OCI-LY1 (cell line): ENCODE measurements at regions not wholly inside any gene's neighbourhood (a gene's known extent, or its start where the extent isn't known, plus 50 kb on each side); places are given as distances from the start of the nearest gene placed in this dataset.

ENCODE experiments used
- H2AFZ ChIP-seq: fragments of 200-600 bp; sonication (generic), shearing (Covaris generic); 2 replicates; pipeline ENCODE4 v1.6.0; 2014; ENCODE audit warnings: antibody characterized with exemption, mild to moderate bottlenecking, low read length
- H3F3A ChIP-seq: fragments of 200-600 bp; sonication (generic), shearing (Covaris generic); 2 replicates; pipeline ENCODE4 v1.6.0; 2014; ENCODE audit warnings: mild to moderate bottlenecking, antibody characterized with exemption, low read length, moderate library complexity; ENCODE audit not compliant: insufficient read depth
- H3K27ac ChIP-seq: fragments of 200-600 bp; sonication (generic); 2 replicates; pipeline ENCODE4 v1.5.1; 2014; ENCODE audit warnings: low read length, mixed run types, mild to moderate bottlenecking, low read depth; ENCODE audit not compliant: poor library complexity, severe bottlenecking
- H3K27me3 ChIP-seq: fragments of 200-600 bp; sonication (generic); 2 replicates; pipeline ENCODE4 v1.6.0; 2014; ENCODE audit warnings: antibody characterized with exemption, mild to moderate bottlenecking, low read length, moderate library complexity; ENCODE audit not compliant: insufficient read depth
- H3K36me3 ChIP-seq: fragments of 200-600 bp; sonication (generic); 2 replicates; pipeline ENCODE4 v1.6.1; 2014; ENCODE audit warnings: mild to moderate bottlenecking, antibody characterized with exemption, low read length, moderate library complexity, mixed read lengths; ENCODE audit not compliant: insufficient read depth
- H3K4me1 ChIP-seq: fragments of 200-600 bp; sonication (generic); 2 replicates; pipeline ENCODE4 v1.5.1; 2014; ENCODE audit warnings: mild to moderate bottlenecking, low read length, moderate library complexity; ENCODE audit not compliant: insufficient read depth, severe bottlenecking
- H3K4me2 ChIP-seq: fragments of 200-600 bp; sonication (generic), shearing (Covaris generic); 2 replicates; pipeline ENCODE4 v1.6.1; 2014; ENCODE audit warnings: low read length
- H3K4me3 ChIP-seq: fragments of 200-600 bp; sonication (generic); 2 replicates; pipeline ENCODE4 v1.5.1; 2014; ENCODE audit warnings: low read length, low read depth, mild to moderate bottlenecking, mixed read lengths; ENCODE audit not compliant: poor library complexity, severe bottlenecking
- H3K79me2 ChIP-seq: fragments of 200-600 bp; shearing (Covaris generic); 2 replicates; pipeline ENCODE4 v1.6.1; 2016; ENCODE audit warnings: mixed run types, low read length, mixed read lengths; ENCODE audit not compliant: insufficient read depth
- H3K9ac ChIP-seq: fragments of 200-600 bp; sonication (generic), shearing (Covaris generic); 2 replicates; pipeline ENCODE4 v1.6.1; 2014; ENCODE audit warnings: mild to moderate bottlenecking, low read length, mixed read lengths
- H3K9me2 ChIP-seq: fragments of 200-600 bp; sonication (generic), shearing (Covaris generic); 2 replicates; pipeline ENCODE4 v1.6.1; 2014; ENCODE audit warnings: low read depth, mild to moderate bottlenecking, low read length, mixed read lengths
- H3K9me3 ChIP-seq: fragments of 200-600 bp; shearing (Covaris generic); 2 replicates; pipeline ENCODE4 v1.6.1; 2014; ENCODE audit warnings: low read length, mixed read lengths
- H4K20me1 ChIP-seq: fragments of 200-600 bp; sonication (generic), shearing (Covaris generic); 2 replicates; pipeline ENCODE4 v1.6.0; 2016; ENCODE audit warnings: mild to moderate bottlenecking, low read length; ENCODE audit not compliant: insufficient read depth
- EZH2 ChIP-seq: fragments of 200-600 bp; sonication (generic), shearing (Covaris generic); IDR thresholded peaks from 2 replicates; pipeline ENCODE4 v1.8.0; 2017; ENCODE audit warnings: borderline replicate concordance, mixed run types, mild to moderate bottlenecking, antibody characterized with exemption, low read length, moderate library complexity, mixed read lengths
- TF ChIP-seq, protein P1 (sequence below): fragments of 200-600 bp; sonication (generic), shearing (Covaris generic); IDR thresholded peaks from 2 replicates; pipeline ENCODE4 v1.5.1; 2017; ENCODE audit warnings: mild to moderate bottlenecking, antibody characterized with exemption, low read length, moderate library complexity, mixed read lengths

GRCh38 chr4:115374621-115375020 lies 261.2 kb upstream of the NDST4 start:
- no peak overlapping the region for H3K27ac ChIP-seq
- no peaks in the 10 kb centered on the region for H3K4me1 ChIP-seq
- H3K79me2 ChIP-seq = no peaks in the 10 kb centered on the region
- H4K20me1 ChIP-seq = no peaks in the 10 kb centered on the region
- no peak overlapping the region for H3K9ac ChIP-seq
- no peak for TF ChIP-seq EZH2
- TF ChIP-seq, protein P1, sequence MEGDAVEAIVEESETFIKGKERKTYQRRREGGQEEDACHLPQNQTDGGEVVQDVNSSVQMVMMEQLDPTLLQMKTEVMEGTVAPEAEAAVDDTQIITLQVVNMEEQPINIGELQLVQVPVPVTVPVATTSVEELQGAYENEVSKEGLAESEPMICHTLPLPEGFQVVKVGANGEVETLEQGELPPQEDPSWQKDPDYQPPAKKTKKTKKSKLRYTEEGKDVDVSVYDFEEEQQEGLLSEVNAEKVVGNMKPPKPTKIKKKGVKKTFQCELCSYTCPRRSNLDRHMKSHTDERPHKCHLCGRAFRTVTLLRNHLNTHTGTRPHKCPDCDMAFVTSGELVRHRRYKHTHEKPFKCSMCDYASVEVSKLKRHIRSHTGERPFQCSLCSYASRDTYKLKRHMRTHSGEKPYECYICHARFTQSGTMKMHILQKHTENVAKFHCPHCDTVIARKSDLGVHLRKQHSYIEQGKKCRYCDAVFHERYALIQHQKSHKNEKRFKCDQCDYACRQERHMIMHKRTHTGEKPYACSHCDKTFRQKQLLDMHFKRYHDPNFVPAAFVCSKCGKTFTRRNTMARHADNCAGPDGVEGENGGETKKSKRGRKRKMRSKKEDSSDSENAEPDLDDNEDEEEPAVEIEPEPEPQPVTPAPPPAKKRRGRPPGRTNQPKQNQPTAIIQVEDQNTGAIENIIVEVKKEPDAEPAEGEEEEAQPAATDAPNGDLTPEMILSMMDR = no peak
- H3K9me3 ChIP-seq = no peaks in the 10 kb centered on the region
- no peak overlapping the region for H3K4me3 ChIP-seq
- H3F3A ChIP-seq = no peaks in the 10 kb centered on the region
- H2AFZ ChIP-seq = no peak overlapping the region
- no peaks in the 10 kb centered on the region for H3K36me3 ChIP-seq
- no peak overlapping the region for H3K4me2 ChIP-seq
- no peaks in the 10 kb centered on the region for H3K27me3 ChIP-seq
- no peaks in the 10 kb centered on the region for H3K9me2 ChIP-seq

- Histone ChIP-seq H2AFZ (no peak overlapping the region), H3K79me2 (no peaks in the 10 kb centered on the region), H3K9me2 (no peaks in the 10 kb centered on the region), H3K4me3 (no peak overlapping the region), H3K9ac (no peak overlapping the region), H3K27ac (no peak overlapping the region), H4K20me1 (no peaks in the 10 kb centered on the region), H3K36me3 (no peaks in the 10 kb centered on the region), H3K4me1 (no peaks in the 10 kb centered on the region), H3K4me2 (no peak overlapping the region), H3F3A (no peaks in the 10 kb centered on the region), H3K9me3 (no peaks in the 10 kb centered on the region), H3K27me3 (no peaks in the 10 kb centered on the region)
- TF ChIP-seq EZH2 = no peak
- TF ChIP-seq, protein P1 = no peak
Measured at GRCh38 chr4:115370490-115370889, 257.1 kb upstream of the NDST4 start.

GRCh38 chr4:115370012-115370411 lies 256.6 kb upstream of the NDST4 start:
- Histone ChIP-seq H3K4me3 (no peak overlapping the region), H4K20me1 (no peaks in the 10 kb centered on the region), H3K4me1 (no peaks in the 10 kb centered on the region), H3K9me2 (no peaks in the 10 kb centered on the region), H3K9ac (no peak overlapping the region), H3K4me2 (no peak overlapping the region), H3F3A (no peaks in the 10 kb centered on the region), H3K27me3 (no peaks in the 10 kb centered on the region), H3K9me3 (no peaks in the 10 kb centered on the region), H3K79me2 (no peaks in the 10 kb centered on the region), H2AFZ (no peak overlapping the region), H3K36me3 (no peaks in the 10 kb centered on the region), H3K27ac (no peak overlapping the region)
- TF ChIP-seq, protein P1 = no peak
